MM.1S (cell line): ENCODE measurements at regions not wholly inside any gene's neighbourhood (a gene's known extent, or its start where the extent isn't known, plus 50 kb on each side); places are given as distances from the start of the nearest gene placed in this dataset.

Experiments
- DNase-seq: peaks from one replicate; pipeline ENCODE4 v3.0.0-alpha.2; 2015
- H2AFZ ChIP-seq: fragments of 300-600 bp; sonication (generic); 2 replicates; pipeline ENCODE4 v1.6.0; 2016; ENCODE audit warnings: antibody characterized with exemption, low read length
- H3F3A ChIP-seq: fragments of 300-600 bp; sonication (generic); 2 replicates; pipeline ENCODE4 v1.6.1; 2016; ENCODE audit warnings: mild to moderate bottlenecking, antibody characterized with exemption, low read length, moderate library complexity, mixed read lengths; ENCODE audit not compliant: insufficient read depth
- H3K27ac ChIP-seq: fragments of 300-600 bp; sonication (generic); 2 replicates; pipeline ENCODE4 v1.5.1; 2016; ENCODE audit warnings: mild to moderate bottlenecking, low read length
- H3K27me3 ChIP-seq: fragments of 300-600 bp; sonication (generic); replicated peaks from 2 replicates; pipeline ENCODE4 v1.6.0; 2016; ENCODE audit warnings: low read length; ENCODE audit not compliant: insufficient read depth
- H3K36me3 ChIP-seq: fragments of 300-600 bp; sonication (generic); replicated peaks from 2 replicates; pipeline ENCODE4 v1.6.1; 2016; ENCODE audit warnings: mild to moderate bottlenecking, low read length, mixed read lengths; ENCODE audit not compliant: insufficient read depth
- H3K4me1 ChIP-seq: fragments of 300-600 bp; sonication (generic); 2 replicates; pipeline ENCODE4 v1.6.1; 2016; ENCODE audit warnings: low read length, mixed read lengths
- H3K4me2 ChIP-seq: fragments of 300-600 bp; sonication (generic); 2 replicates; pipeline ENCODE4 v1.6.0; 2016; ENCODE audit warnings: low read depth, low read length
- H3K4me3 ChIP-seq: fragments of 300-600 bp; sonication (generic); 2 replicates; pipeline ENCODE4 v1.5.1; 2016; ENCODE audit warnings: low read length, mixed read lengths
- H3K79me2 ChIP-seq: fragments of 300-600 bp; sonication (generic); 2 replicates; pipeline ENCODE4 v1.6.1; 2016; ENCODE audit warnings: mixed run types, low read length, mixed read lengths
- H3K9ac ChIP-seq: fragments of 300-600 bp; sonication (generic); 2 replicates; pipeline ENCODE4 v1.6.1; 2016; ENCODE audit warnings: low read length, mixed read lengths
- H3K9me2 ChIP-seq: fragments of 300-600 bp; sonication (generic); replicated peaks from 2 replicates; pipeline ENCODE4 v1.6.1; 2016; ENCODE audit warnings: mild to moderate bottlenecking, low read length, mixed read lengths; ENCODE audit not compliant: insufficient read depth
- H3K9me3 ChIP-seq: fragments of 300-600 bp; sonication (generic); replicated peaks from 2 replicates; pipeline ENCODE4 v1.6.1; 2016; ENCODE audit warnings: mild to moderate bottlenecking, low read length, mixed read lengths; ENCODE audit not compliant: insufficient read depth
- H4K20me1 ChIP-seq: fragments of 300-600 bp; sonication (generic); 2 replicates; pipeline ENCODE4 v1.6.1; 2016; ENCODE audit warnings: mild to moderate bottlenecking, low read length, moderate library complexity, mixed read lengths; ENCODE audit not compliant: insufficient read depth
- EZH2 ChIP-seq: fragments of 300-600 bp; sonication (generic); optimal IDR thresholded peaks from 2 replicates; pipeline ENCODE3; 2017; ENCODE audit warnings: low read depth, mild to moderate bottlenecking, antibody characterized with exemption, low read length, mixed read lengths
- EZH2phosphoT487 ChIP-seq: fragments of 300-600 bp; sonication (generic); IDR thresholded peaks from 2 replicates; pipeline ENCODE4 v1.6.1; 2018; ENCODE audit warnings: antibody characterized with exemption, low read length
- TF ChIP-seq, protein P1 (sequence below): fragments of 300-600 bp; sonication (generic); IDR thresholded peaks from 2 replicates; pipeline ENCODE4 v1.5.1; 2016; ENCODE audit warnings: antibody characterized with exemption, low read length, mixed read lengths

DNA sequence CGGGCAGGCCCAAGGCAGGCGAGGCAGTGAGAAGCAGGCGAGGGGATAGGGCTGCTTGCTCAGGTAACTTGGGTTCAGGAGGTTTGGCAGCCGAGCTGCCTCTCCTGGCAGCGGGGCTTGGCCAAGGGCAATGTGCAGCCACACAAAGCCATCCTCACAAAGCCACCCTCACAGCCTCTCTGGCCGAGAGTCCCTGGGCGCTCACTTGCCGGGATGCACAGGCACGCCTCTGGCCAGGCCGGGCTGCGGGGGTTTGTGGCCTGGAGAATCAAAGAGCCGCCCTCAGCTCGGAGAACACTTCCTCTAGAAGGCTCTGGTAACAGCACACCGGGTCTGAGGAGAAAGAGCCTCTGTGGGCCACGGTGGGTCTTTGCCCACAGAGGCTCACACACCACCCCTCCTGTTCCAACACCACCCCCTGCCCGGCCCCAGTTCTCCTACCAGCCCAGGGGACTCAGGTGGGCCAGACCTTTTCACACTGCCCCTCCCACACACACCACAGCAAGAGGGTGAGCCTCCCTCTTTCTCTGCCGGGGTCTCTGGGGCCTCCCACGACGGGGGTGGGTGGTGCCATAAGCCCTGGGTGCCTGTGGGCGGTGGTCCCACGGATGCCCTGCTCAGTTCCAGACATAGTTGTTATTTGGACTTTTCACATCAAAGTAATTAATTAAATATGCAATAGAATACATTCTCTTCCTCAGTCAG lies 186.9 kb downstream of the ZFP36L2 start:
- Histone ChIP-seq H4K20me1 (no peaks in the 10 kb centered on the region), H3K9ac (no peak overlapping the region), H3K9me2 (no peaks in the 10 kb centered on the region), H3K36me3 (no peaks in the 10 kb centered on the region), H2AFZ (no peak overlapping the region), H3F3A (no peaks in the 10 kb centered on the region), H3K9me3 (no peaks in the 10 kb centered on the region), H3K4me1 (no peaks in the 10 kb centered on the region), H3K4me3 (no peak overlapping the region), H3K4me2 (no peak overlapping the region), H3K27me3 (no peaks in the 10 kb centered on the region), H3K27ac (no peak overlapping the region), H3K79me2 (no peaks in the 10 kb centered on the region)
- TF ChIP-seq, protein P1, sequence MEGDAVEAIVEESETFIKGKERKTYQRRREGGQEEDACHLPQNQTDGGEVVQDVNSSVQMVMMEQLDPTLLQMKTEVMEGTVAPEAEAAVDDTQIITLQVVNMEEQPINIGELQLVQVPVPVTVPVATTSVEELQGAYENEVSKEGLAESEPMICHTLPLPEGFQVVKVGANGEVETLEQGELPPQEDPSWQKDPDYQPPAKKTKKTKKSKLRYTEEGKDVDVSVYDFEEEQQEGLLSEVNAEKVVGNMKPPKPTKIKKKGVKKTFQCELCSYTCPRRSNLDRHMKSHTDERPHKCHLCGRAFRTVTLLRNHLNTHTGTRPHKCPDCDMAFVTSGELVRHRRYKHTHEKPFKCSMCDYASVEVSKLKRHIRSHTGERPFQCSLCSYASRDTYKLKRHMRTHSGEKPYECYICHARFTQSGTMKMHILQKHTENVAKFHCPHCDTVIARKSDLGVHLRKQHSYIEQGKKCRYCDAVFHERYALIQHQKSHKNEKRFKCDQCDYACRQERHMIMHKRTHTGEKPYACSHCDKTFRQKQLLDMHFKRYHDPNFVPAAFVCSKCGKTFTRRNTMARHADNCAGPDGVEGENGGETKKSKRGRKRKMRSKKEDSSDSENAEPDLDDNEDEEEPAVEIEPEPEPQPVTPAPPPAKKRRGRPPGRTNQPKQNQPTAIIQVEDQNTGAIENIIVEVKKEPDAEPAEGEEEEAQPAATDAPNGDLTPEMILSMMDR: no peak
- TF ChIP-seq EZH2 (no peak), EZH2phosphoT487 (no peak)
- DNase-seq: no peak

DNA sequence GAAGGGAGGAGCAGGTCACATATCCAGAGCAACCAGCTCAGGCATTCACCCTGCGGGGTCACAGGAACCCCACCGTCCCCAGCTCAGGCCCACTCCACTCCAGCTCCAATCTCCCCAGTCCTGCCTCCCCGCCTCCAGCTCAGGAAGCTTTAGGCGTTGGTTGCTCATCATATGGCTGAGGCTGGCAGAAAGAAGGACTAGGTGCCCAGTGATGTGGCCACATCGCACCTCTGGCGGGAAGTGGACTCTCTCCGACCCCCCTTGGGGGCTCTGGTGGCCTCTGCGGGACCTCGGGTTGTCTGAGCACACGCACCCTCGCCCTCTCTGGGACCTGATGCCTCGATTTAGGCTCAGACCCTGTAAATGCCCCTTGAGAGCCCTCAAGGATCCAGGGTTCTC lies 187.7 kb downstream of the ZFP36L2 start:
- TF ChIP-seq, protein P1: no peak
- TF ChIP-seq EZH2 (no peak), EZH2phosphoT487 (no peak)
- H3K4me2 ChIP-seq: no peak overlapping the region
- H3F3A ChIP-seq: no peaks in the 10 kb centered on the region
- H3K36me3 ChIP-seq: no peaks in the 10 kb centered on the region
- H3K4me3 ChIP-seq: no peak overlapping the region
- DNase-seq: no peak
- no peaks in the 10 kb centered on the region for H3K9me2 ChIP-seq
- H3K79me2 ChIP-seq: no peaks in the 10 kb centered on the region
- H3K9ac ChIP-seq: no peak overlapping the region
- no peaks in the 10 kb centered on the region for H3K4me1 ChIP-seq
- no peaks in the 10 kb centered on the region for H3K27me3 ChIP-seq
- no peak overlapping the region for H2AFZ ChIP-seq
- H3K27ac ChIP-seq: no peak overlapping the region
- no peaks in the 10 kb centered on the region for H3K9me3 ChIP-seq
- H4K20me1 ChIP-seq: no peaks in the 10 kb centered on the region

DNA sequence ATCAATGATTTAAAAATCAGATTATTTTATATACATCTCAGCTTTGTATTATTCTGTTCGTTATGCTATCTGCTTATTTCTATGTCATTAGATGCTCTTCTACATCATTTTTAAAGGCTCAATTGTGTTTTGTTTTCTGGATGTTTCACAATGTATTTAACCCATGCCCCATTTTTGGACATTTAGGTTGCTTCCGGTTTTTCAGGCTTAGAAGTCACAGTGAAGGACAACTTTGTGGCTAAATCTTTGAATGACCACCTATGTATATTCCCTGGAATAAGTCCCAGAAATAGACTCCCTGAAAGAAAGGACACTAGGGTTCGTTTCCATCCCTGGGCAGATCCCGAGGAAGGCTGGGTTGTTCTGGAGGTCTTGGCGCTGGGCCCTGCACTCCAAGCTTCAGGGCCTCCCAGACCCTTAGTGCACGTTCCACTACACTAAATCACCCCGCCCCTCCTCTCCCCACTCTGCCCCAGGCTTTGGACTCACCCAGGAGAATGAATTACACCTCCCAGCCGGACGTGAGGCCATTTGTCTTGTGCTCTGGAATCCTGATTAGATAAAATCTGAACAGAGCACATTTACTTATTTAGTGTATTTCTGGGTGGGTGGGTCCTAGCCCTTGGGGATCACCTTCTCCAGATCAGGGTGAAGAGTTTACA lies 188.2 kb downstream of the ZFP36L2 start:
- no peaks in the 10 kb centered on the region for H3K4me1 ChIP-seq
- no peak overlapping the region for H2AFZ ChIP-seq
- no peak overlapping the region for H3K4me2 ChIP-seq
- no peak for DNase-seq
- H3F3A ChIP-seq: no peaks in the 10 kb centered on the region
- H3K9ac ChIP-seq: no peak overlapping the region
- H3K4me3 ChIP-seq: no peak overlapping the region
- no peaks in the 10 kb centered on the region for H3K9me3 ChIP-seq
- no peaks in the 10 kb centered on the region for H3K79me2 ChIP-seq
- no peak for TF ChIP-seq EZH2phosphoT487
- TF ChIP-seq, protein P1: no peak
- no peak for TF ChIP-seq EZH2
- H3K27me3 ChIP-seq: no peaks in the 10 kb centered on the region
- no peaks in the 10 kb centered on the region for H3K9me2 ChIP-seq
- no peak overlapping the region for H3K27ac ChIP-seq
- no peaks in the 10 kb centered on the region for H4K20me1 ChIP-seq
- no peaks in the 10 kb centered on the region for H3K36me3 ChIP-seq
